HepG2 (cell line): ENCODE measurements at regions not wholly inside any gene's neighbourhood (a gene's known extent, or its start where the extent isn't known, plus 50 kb on each side); places are given as distances from the start of the nearest gene placed in this dataset.
A peak's percentile ranks its signal among the peaks of the same experiment; 100 is the strongest.

Experiments
- ARNT ChIP-seq: fragments of 450-650 bp; IDR thresholded peaks from 2 replicates; pipeline ENCODE4 v1.6.1; 2017
- BHLHE40 ChIP-seq: IDR thresholded peaks from 2 replicates; pipeline ENCODE4 v1.6.1; 2011; ENCODE audit warnings: low read length, improper control_type of control experiment
- ELF3 ChIP-seq: IDR thresholded peaks from 2 replicates; pipeline ENCODE4 v1.6.1; 2016; ENCODE audit warnings: missing genetic modification reagents, missing compliant biosample characterization
- EZH2 ChIP-seq: conservative IDR thresholded peaks from 2 replicates; pipeline ENCODE4 v1.6.1; 2012; ENCODE audit warnings: mild to moderate bottlenecking, low read depth, low read length, moderate library complexity
- KLF15 ChIP-seq: sonication (generic); formaldehyde crosslinking; IDR thresholded peaks from 2 replicates; pipeline ENCODE4 v1.8.1; 2023; ENCODE audit warnings: borderline replicate concordance, mild to moderate bottlenecking, inconsistent platforms, missing genetic modification reagents, mixed read lengths
- NFKB2 ChIP-seq: sonication (generic); formaldehyde crosslinking; IDR thresholded peaks from 2 replicates; pipeline ENCODE4 v1.4.0; 2020; ENCODE audit warnings: missing genetic modification reagents, borderline replicate concordance
- NR2F1 ChIP-seq, 2 experiments: fragments of 450-650 bp in 1 of 2; formaldehyde crosslinking in 1 of 2; IDR thresholded peaks; 2 replicates each; pipeline versions ENCODE4 v1.5.0 to v1.6.1; 2016 to 2020; ENCODE audit warnings: mild to moderate bottlenecking in 1 of 2, missing compliant biosample characterization in 1 of 2, missing genetic modification reagents in 1 of 2, moderate library complexity in 1 of 2
- PITX1 ChIP-seq: sonication (generic); formaldehyde crosslinking; IDR thresholded peaks from 2 replicates; pipeline ENCODE4 v1.5.1; 2020; ENCODE audit warnings: mild to moderate bottlenecking, missing genetic modification reagents
- RARG ChIP-seq: sonication (generic); formaldehyde crosslinking; IDR thresholded peaks from 2 replicates; pipeline ENCODE4 v1.4.0; 2020; ENCODE audit warnings: low read depth, mild to moderate bottlenecking, missing genetic modification reagents
- TARDBP ChIP-seq: sonication (generic); formaldehyde crosslinking; IDR thresholded peaks from 2 replicates; pipeline ENCODE4 v1.8.0; 2022; ENCODE audit warnings: mild to moderate bottlenecking, missing genetic modification reagents
- ZFP62 ChIP-seq: sonication (generic); formaldehyde crosslinking; IDR thresholded peaks from 2 replicates; pipeline ENCODE4 v1.4.0; 2020; ENCODE audit warnings: missing genetic modification reagents
- ZNF205 ChIP-seq: IDR thresholded peaks from 2 replicates; pipeline ENCODE4 v1.6.1; 2018; ENCODE audit warnings: missing biosample characterization, missing genetic modification reagents
- ZNF788 ChIP-seq: sonication (generic); formaldehyde crosslinking; IDR thresholded peaks from 2 replicates; pipeline ENCODE4 v1.5.0; 2020; ENCODE audit warnings: mild to moderate bottlenecking, missing genetic modification reagents, borderline replicate concordance
- ZSCAN12 ChIP-seq: sonication (generic); formaldehyde crosslinking; IDR thresholded peaks from 2 replicates; pipeline ENCODE4 v1.9.0; 2021; ENCODE audit warnings: mild to moderate bottlenecking, missing genetic modification reagents
- TF ChIP-seq, protein P1 (sequence below): sonication (generic); formaldehyde crosslinking; IDR thresholded peaks from 2 replicates; pipeline ENCODE4 v1.4.0; 2020; ENCODE audit warnings: mild to moderate bottlenecking, missing genetic modification reagents
- TF ChIP-seq, protein P2 (sequence below): sonication (generic); formaldehyde crosslinking; IDR thresholded peaks from 2 replicates; pipeline ENCODE4 v1.8.0; 2022; ENCODE audit warnings: low read depth, missing genetic modification reagents
- TF ChIP-seq, protein P3 (sequence below): sonication (generic); formaldehyde crosslinking; IDR thresholded peaks from 2 replicates; pipeline ENCODE4 v1.5.0; 2020; ENCODE audit warnings: mild to moderate bottlenecking, missing genetic modification reagents, borderline replicate concordance
- TF ChIP-seq, protein P4 (sequence below): sonication (generic); formaldehyde crosslinking; IDR thresholded peaks from 2 replicates; pipeline ENCODE4 v1.4.0; 2020; ENCODE audit warnings: missing genetic modification reagents

DNA sequence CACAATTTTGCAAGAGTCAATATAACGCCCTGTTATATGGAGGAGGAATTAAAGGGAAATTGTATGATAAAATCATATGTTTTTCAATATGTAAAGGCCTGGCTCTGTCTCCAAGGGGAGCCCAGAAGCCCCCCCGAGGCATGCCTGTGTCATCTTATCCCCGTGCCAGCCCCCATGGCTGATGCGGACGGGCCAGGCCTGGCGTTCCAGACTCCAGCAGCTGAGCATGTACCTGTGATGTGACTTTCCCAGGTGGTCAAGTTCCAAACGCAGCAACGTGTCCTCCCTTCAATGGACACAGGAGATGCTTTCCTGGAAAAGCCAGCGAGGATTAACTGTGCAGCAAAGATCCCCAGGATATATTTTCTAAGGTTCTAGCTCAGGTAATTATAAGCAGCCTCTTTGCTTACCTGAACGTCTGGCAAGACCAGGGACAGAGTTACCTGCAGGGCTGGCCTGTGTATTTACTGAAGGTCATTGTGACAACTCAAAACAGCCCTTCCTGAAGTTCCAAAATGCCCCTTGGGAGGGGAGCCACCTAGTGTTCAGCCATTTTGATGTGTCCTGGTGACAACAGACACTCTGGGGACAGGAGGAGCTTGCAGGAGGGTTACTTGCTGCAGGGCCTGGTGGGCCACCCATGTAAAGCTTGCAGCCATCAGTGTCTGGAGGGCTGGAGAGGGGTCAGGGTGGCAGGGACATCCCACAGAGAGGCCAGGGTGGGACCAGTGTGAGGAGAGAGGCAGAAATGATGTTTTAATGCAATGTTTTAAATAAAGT is 53.3 kb upstream of the RNU6ATAC start (continued):
- TF ChIP-seq, protein P1, sequence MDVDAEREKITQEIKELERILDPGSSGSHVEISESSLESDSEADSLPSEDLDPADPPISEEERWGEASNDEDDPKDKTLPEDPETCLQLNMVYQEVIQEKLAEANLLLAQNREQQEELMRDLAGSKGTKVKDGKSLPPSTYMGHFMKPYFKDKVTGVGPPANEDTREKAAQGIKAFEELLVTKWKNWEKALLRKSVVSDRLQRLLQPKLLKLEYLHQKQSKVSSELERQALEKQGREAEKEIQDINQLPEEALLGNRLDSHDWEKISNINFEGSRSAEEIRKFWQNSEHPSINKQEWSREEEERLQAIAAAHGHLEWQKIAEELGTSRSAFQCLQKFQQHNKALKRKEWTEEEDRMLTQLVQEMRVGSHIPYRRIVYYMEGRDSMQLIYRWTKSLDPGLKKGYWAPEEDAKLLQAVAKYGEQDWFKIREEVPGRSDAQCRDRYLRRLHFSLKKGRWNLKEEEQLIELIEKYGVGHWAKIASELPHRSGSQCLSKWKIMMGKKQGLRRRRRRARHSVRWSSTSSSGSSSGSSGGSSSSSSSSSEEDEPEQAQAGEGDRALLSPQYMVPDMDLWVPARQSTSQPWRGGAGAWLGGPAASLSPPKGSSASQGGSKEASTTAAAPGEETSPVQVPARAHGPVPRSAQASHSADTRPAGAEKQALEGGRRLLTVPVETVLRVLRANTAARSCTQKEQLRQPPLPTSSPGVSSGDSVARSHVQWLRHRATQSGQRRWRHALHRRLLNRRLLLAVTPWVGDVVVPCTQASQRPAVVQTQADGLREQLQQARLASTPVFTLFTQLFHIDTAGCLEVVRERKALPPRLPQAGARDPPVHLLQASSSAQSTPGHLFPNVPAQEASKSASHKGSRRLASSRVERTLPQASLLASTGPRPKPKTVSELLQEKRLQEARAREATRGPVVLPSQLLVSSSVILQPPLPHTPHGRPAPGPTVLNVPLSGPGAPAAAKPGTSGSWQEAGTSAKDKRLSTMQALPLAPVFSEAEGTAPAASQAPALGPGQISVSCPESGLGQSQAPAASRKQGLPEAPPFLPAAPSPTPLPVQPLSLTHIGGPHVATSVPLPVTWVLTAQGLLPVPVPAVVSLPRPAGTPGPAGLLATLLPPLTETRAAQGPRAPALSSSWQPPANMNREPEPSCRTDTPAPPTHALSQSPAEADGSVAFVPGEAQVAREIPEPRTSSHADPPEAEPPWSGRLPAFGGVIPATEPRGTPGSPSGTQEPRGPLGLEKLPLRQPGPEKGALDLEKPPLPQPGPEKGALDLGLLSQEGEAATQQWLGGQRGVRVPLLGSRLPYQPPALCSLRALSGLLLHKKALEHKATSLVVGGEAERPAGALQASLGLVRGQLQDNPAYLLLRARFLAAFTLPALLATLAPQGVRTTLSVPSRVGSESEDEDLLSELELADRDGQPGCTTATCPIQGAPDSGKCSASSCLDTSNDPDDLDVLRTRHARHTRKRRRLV (CRISPR knock-in tag) = no peak
- 0 out of 2 replicates have a peak, but pooled peaks have one; percentile 36 for TF ChIP-seq TARDBP (CRISPR knock-in tag)
- no peak for TF ChIP-seq ZSCAN12 (CRISPR knock-in tag)
- TF ChIP-seq ZNF205 (CRISPR knock-in tag) = no peak
- no peak for TF ChIP-seq PITX1 (CRISPR knock-in tag)
- no peak for TF ChIP-seq NR2F1 (CRISPR knock-in tag; IDR thresholded peaks at IDR 0.05)
- TF ChIP-seq, protein P2, sequence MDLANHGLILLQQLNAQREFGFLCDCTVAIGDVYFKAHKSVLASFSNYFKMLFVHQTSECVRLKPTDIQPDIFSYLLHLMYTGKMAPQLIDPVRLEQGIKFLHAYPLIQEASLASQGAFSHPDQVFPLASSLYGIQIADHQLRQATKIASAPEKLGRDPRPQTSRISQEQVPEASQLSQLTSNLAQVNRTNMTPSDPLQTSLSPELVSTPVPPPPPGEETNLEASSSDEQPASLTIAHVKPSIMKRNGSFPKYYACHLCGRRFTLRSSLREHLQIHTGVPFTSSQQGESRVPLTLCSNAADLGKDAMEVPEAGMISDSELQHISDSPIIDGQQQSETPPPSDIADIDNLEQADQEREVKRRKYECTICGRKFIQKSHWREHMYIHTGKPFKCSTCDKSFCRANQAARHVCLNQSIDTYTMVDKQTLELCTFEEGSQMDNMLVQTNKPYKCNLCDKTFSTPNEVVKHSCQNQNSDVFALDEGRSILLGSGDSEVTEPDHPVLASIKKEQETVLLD (CRISPR knock-in tag) = no peak
- no peak for TF ChIP-seq RARG (CRISPR knock-in tag)
- peak; percentile 47; the same call in 1 of the 2 replicates for TF ChIP-seq ZNF788 (CRISPR knock-in tag)
- TF ChIP-seq, protein P3, sequence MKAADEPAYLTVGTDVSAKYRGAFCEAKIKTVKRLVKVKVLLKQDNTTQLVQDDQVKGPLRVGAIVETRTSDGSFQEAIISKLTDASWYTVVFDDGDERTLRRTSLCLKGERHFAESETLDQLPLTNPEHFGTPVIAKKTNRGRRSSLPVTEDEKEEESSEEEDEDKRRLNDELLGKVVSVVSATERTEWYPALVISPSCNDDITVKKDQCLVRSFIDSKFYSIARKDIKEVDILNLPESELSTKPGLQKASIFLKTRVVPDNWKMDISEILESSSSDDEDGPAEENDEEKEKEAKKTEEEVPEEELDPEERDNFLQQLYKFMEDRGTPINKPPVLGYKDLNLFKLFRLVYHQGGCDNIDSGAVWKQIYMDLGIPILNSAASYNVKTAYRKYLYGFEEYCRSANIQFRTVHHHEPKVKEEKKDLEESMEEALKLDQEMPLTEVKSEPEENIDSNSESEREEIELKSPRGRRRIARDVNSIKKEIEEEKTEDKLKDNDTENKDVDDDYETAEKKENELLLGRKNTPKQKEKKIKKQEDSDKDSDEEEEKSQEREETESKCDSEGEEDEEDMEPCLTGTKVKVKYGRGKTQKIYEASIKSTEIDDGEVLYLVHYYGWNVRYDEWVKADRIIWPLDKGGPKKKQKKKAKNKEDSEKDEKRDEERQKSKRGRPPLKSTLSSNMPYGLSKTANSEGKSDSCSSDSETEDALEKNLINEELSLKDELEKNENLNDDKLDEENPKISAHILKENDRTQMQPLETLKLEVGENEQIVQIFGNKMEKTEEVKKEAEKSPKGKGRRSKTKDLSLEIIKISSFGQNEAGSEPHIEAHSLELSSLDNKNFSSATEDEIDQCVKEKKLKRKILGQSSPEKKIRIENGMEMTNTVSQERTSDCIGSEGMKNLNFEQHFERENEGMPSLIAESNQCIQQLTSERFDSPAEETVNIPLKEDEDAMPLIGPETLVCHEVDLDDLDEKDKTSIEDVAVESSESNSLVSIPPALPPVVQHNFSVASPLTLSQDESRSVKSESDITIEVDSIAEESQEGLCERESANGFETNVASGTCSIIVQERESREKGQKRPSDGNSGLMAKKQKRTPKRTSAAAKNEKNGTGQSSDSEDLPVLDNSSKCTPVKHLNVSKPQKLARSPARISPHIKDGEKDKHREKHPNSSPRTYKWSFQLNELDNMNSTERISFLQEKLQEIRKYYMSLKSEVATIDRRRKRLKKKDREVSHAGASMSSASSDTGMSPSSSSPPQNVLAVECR (CRISPR knock-in tag) = no peak
- 0 out of 2 replicates have a peak, but pooled peaks have one; percentile 44 for TF ChIP-seq ELF3 (CRISPR knock-in tag)
- TF ChIP-seq NFKB2 (CRISPR knock-in tag) = no peak
- TF ChIP-seq EZH2 = no peak
- TF ChIP-seq ARNT = no peak
- TF ChIP-seq, protein P4, sequence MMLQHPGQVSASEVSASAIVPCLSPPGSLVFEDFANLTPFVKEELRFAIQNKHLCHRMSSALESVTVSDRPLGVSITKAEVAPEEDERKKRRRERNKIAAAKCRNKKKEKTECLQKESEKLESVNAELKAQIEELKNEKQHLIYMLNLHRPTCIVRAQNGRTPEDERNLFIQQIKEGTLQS (CRISPR knock-in tag) = no peak
- no peak for TF ChIP-seq BHLHE40
- TF ChIP-seq ZFP62 = no peak
- no peak for TF ChIP-seq KLF15 (CRISPR knock-in tag)
